RCC 7860 (cell line): ENCODE measurements at regions not wholly inside any gene's neighbourhood (a gene's known extent, or its start where the extent isn't known, plus 50 kb on each side); places are given as distances from the start of the nearest gene placed in this dataset.

ENCODE experiments used
- DNase-seq: peaks from one replicate; pipeline ENCODE4 v3.0.0-alpha.2; 2015; ENCODE audit warnings: low spot score
- FAIRE-seq: peaks from 2 replicates; lab custom pipeline; 2012; peaks lifted over from hg19 to GRCh38; lab: Jason Lieb, UNC

DNA sequence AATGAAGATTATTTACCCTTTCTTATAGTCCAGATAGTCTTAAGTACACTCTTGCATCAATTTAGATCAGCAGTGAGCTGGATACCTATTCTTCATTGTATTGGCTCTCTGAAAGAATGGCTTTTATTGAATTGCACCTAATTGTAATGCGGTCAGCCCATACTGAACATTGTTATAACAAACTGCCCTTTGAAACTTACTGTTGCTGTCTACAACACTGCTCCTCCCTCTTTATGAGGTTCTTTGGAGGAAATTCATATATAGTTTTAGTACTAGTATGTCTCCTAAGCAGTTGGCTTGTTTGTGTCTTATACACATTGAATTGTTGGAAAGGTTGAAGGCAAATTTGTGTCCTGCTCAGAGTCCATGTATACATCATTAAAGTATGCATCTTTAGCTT, 66.5 kb upstream of the UGP2 start:
- DNase-seq (no peak), FAIRE-seq (no peak)

DNA sequence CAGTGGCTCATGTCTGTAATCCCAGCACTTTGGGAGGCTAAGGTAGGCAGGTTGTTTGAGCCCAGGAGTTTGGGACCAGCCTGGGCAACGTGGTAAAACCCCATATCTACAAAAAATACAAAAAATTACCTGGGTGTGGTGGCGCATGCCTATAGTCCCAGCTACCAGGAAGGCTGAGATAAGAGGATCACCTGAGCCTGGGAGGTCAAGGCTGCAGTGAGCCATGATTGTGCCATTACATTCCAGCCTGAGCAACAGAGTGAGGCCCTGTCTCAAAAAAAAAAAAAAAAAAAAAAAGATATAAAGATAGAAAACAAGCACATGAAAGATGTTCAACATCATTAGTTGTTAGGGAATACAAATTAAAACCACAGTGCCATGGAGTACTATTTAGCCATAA, 65.3 kb upstream of the UGP2 start:
- FAIRE-seq, result no peak

DNA sequence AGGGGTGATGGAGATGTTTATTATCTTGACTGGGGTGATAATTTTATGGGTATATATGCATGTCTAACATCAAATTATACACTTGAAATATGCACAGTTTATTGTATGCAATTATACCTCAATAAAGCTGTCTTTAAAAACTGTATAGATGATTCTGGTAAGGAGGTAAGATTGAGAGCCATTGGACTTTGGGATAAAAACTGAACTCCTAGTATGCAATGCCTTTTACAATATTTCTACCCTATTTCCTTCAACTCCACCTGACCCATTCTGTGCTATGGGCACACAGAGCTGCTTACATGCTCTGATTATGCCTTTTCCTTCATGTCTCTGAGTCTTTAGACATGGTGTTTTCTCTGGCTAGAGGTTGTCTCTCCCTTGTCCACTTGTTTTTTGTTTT, 63.9 kb upstream of the UGP2 start:
- FAIRE-seq, result no peak
- DNase-seq, result no peak

More for the DNA sequence above, 65.3 kb upstream of the UGP2 start:
- DNase-seq, result no peak

DNA sequence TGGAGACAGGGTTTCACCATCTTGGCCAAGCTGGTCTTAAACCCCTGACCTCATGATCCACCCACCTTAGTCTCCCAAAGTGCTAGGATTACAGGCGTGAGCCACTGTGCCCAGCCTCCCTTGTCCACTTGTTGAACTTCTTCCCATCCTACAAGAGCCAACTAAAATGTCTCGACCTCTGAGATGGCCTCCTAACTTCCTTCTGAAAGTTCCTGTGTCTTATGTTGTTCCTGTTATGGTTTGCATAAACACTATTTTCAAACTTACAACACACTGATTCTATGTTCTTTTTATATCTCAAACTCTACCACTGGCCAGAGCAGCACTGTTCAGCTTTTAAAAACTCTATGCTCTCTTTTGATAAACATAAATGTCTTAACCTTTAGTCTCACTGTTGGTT, 63.3 kb upstream of the UGP2 start:
- FAIRE-seq (no peak), DNase-seq (no peak)

DNA sequence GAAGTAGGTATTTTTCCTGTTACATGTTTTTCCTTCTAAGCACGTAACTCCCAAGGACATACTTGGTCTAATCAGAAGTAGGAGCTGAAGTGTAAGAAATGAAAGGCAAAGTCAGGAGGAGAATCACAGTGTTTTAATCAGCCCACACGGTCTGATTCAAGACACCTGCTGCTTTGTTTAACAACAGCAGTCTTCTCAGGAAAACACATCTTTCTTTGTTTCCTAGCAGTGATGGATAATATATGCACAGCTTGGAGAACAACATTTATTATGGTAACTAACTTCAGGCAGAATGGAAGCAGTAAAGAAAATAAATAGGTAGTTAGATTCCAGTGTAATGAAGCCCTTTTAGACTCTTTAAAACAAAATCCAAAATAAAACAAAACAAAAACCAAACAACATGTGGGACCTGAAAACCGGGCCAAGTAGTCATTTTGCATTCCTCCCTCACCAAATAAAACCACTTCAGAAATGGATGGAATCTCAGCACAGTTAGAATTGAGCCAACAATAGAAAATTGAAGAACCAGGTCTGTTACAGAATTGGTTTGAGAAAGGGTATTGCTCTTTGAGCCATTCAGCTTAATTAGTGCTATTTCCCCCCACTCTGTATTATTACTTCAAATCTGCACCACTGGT, 61.1 kb upstream of the UGP2 start:
- DNase-seq, result no peak
- no peak for FAIRE-seq

DNA sequence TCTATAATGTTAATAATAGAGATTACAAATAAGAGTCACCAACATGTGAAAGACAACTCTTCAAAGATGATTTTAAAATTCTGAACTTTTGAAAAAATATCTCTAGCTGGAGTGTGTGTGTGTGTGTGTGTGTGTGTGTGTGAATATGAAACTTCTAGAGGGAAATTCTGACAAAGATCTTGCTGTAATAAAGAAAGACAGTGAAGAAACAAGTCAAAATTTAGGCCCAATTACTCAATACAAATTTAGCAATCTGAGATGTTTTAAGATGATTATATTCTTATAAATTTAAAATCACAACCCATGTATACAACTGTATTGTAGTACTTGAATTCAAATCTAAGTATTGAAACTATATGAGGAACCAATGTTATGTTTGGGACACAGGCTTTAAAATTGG, 57.2 kb upstream of the UGP2 start:
- no peak for DNase-seq
- no peak for FAIRE-seq

DNA sequence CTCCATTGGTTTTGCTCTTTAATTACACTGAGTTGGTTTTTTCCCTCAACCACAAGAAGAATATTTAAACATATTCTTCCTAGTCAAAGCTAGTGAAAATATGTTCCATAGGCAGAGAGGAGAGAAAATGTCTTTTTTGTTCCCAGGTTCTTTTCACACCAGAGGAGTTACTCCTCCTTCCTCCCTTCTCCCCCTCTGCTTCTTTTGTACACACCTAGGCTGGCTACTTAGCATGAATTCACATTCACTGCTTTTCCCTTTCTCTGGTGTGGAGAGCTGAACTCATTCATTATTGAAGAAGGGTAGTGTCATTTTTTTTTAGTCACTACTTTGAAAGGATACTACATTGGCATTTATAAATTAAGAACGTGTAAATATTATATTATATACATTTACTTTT, 56.6 kb upstream of the UGP2 start:
- DNase-seq (no peak), FAIRE-seq (no peak)

DNA sequence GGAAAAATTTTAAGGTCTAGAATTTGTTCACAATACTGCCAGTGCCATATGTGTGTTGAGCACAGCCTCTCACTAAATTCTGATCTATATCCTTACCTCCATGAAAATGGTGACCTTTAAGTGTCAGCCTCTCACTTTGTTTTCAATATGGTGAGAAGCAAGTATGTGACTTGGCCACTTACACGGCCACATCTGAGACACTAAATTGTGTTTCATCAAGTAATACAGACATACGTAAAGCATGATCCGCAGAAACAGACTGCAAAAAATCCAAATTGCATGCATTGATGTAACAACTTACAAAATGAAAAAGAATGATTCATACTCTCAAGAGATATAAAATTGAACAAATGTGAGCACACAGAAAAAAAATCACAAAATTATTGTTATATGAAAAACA, 55.2 kb upstream of the UGP2 start:
- DNase-seq (no peak), FAIRE-seq (no peak)

DNA sequence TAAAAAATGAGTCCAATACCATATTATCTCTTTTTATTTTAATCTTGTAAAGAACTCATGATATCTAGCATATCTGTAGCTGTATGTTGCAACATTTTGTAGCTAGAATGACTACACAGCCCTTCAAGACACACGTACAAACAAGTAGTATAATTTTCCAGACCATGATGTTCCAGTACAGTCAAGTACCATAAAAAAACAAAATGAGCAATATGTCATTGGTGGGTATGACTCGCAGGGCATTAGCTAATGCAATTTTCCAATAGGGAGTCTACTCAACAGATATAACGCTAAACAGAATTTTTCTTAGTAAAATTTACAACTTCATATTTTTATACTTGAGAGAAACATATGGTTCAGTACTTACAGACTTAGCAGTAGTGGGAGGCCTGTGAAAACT, 53.6 kb upstream of the UGP2 start:
- FAIRE-seq (no peak), DNase-seq (peak; percentile 15)

DNA sequence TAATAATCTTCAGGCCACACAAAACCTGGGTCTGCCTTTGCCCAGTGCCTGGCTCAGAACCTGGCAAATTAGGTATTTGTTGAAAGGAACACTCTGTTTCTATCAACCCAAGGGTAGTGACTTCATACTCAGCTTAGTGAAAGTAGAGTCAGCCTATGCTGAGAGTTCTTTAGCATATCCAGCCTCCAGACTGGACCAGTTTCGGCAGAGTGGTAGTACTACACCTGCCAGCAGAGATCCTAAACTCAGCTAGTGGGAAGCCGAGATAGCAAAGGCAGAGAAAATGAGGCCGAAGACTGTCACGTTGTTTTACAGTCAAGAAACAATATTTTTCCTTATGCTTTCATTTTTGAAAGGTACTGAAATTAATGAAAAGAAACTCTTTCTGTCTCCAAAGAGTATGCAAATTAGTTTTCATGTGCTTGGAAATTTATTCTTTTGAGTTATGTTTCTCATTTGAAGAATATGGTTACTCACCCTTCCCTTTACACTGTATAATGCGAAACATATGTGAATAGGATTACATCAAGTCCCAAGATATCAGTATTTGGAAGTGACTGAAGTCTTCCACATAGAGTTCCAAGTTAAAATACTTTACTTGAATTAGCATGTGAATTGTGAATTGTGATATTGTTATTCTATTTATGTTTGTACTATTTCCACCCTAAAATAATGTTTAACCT, 52.2 kb upstream of the UGP2 start:
- FAIRE-seq (no peak), DNase-seq (no peak)

DNA sequence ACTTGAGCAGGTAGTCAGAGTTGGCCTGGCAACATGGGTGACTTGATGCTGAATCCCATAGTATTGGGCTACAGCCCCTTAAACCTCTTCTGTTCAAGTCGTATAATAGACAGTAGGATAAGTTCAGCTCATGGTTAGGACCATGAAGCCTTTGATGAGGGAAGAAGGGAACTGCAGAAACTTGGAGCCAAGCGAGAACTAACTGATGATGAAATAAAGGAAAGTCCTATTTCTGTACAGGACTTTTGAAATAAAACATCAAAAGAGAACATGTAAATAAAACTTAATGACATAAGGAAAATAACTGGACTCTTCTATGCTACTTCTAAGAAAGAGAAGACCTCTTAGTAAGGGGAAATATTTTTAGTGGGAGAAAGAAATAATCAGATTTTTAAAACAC, 51.2 kb upstream of the UGP2 start:
- no peak for FAIRE-seq

DNA sequence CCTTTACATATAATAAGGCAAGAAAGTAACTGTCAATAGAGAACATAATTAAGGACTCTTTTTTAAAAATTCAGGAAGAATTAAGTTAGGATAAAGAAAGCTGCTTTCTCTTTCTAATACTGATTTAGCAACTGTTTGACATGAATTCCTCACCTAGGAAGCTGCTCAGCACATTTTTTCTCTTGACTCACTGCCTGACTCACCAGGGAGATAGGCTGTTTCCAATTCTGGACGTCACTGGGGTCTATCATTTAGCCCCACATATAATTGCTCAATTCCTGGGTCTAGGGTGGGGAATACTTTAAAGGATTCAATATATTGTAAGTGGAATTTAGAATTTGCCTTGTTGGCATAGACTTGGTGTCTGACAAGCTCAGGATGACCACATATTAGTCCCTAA, 50.8 kb upstream of the UGP2 start:
- peak; percentile 67 for DNase-seq

More for the DNA sequence above, 51.2 kb upstream of the UGP2 start:
- DNase-seq, result no peak

DNA sequence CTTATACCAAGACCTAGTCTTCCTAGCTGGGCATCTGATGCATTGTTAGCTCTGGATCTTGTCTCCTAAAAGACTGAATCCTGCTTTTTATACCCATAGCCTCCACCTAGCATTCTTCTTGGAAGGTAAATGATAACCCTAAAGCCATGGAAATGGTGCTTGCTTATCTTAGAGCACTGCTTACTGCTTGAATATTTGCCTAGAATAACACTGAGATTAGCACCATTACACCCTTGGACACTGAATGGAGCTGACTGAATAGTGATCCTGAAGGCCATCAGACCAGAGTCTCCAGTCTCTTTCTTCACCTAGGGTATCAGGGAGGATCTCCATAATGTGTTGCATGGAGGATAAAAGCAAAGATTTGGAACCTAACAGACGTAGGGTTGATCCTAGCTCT, 50.3 kb upstream of the UGP2 start:
- DNase-seq (no peak), FAIRE-seq (no peak)

More for the DNA sequence above, 50.8 kb upstream of the UGP2 start:
- peak; percentile 87 for FAIRE-seq
